DOHH2 (cell line): ENCODE measurements at regions not wholly inside any gene's neighbourhood (a gene's known extent, or its start where the extent isn't known, plus 50 kb on each side); places are given as distances from the start of the nearest gene placed in this dataset.

Experiments used
- CTCF ChIP-seq: fragments of 200-600 bp; sonication (generic); IDR thresholded peaks from one replicate; pipeline ENCODE4 v1.5.1; 2014; ENCODE audit warnings: antibody characterized with exemption, mild to moderate bottlenecking, low read depth, low read length; ENCODE audit not compliant: poor library complexity, severe bottlenecking
- EZH2phosphoT487 ChIP-seq: fragments of 200-600 bp; sonication (generic); IDR thresholded peaks from 2 replicates; pipeline ENCODE4 v1.6.1; 2017; ENCODE audit warnings: borderline replicate concordance, mild to moderate bottlenecking, antibody characterized with exemption, low read length, moderate library complexity, mixed read lengths

GRCh38 chr6:9518431-9518830 lies 896.4 kb downstream of the TFAP2A start:
- no peak for TF ChIP-seq CTCF
- no peak for TF ChIP-seq EZH2phosphoT487
